Gastrocnemius medialis (tissue), 4 donors: ENCODE measurements at regions not wholly inside any gene's neighbourhood (a gene's known extent, or its start where the extent isn't known, plus 50 kb on each side); places are given as distances from the start of the nearest gene placed in this dataset.

Experiments
- ATAC-seq, 2 donors: fragments of 150-250 bp; one replicate each; pipeline ENCODE4 v1.9.1; 2016
- DNase-seq, 2 donors: peaks; one replicate each; pipeline ENCODE4 v3.0.0-alpha.2; 2019
- H3K27ac ChIP-seq, 4 donors: fragments of 200-600 bp; sonication (generic); 1 replicate in 1 of 4; 2 replicates in 3 of 4; pipeline ENCODE4 v1.5.1; 2016 to 2018; ENCODE audit warnings: mild to moderate bottlenecking in 2 of 4, moderate library complexity in 1 of 4
- H3K27me3 ChIP-seq, 3 donors: fragments of 200-600 bp; sonication (generic) in 2 of 3; 1 replicate in 1 of 3; 2 replicates in 2 of 3; pipeline versions ENCODE4 v1.5.1 to v1.6.0; 2016 to 2019; ENCODE audit warnings: mild to moderate bottlenecking in 1 of 3, moderate library complexity in 1 of 3
- H3K36me3 ChIP-seq, 2 donors: fragments of 200-600 bp; sonication (generic) in 1 of 2; one replicate each; pipeline ENCODE4 v1.5.1; 2017 to 2018
- H3K4me1 ChIP-seq, 2 donors: fragments of 200-600 bp; sonication (generic) in 1 of 2; one replicate each; pipeline ENCODE4 v1.5.1; 2016 to 2017; ENCODE audit warnings: mild to moderate bottlenecking in 2 of 2
- H3K4me3 ChIP-seq, 4 donors: fragments of 200-600 bp; sonication (generic) in 3 of 4; 1 replicate in 1 of 4; 2 replicates in 3 of 4; pipeline ENCODE4 v1.5.1; 2016 to 2019; ENCODE audit warnings: mild to moderate bottlenecking in 2 of 4
- H3K9me3 ChIP-seq, 3 donors: fragments of 200-600 bp; sonication (generic) in 2 of 3; 1 replicate in 1 of 3; 2 replicates in 2 of 3; pipeline ENCODE4 v1.5.1; 2016 to 2019
- POLR2A ChIP-seq, 2 donors: fragments of 450-650 bp; IDR thresholded peaks; one replicate each; pipeline ENCODE4 v1.6.1; 2017; ENCODE audit warnings: antibody characterized with exemption in 2 of 2, mild to moderate bottlenecking in 2 of 2, moderate library complexity in 2 of 2
- in situ Hi-C, 4 donors: fragments of 200-750 bp; cut with MboI; loops; one replicate each; pipeline versions ENCODE4 v1.15.0 to v1.8.0; 2017; ENCODE audit warnings: low sequenced_read_pairs in 4 of 4
- intact Hi-C: fragments of 100-400 bp; cut with DNase I; formaldehyde crosslinking; loops from one replicate; pipeline ENCODE4 v1.15.1; 2023; ENCODE audit warnings: low total_unique reads
- TF ChIP-seq, protein P1 (sequence below), 5 experiments: fragments of 450-650 bp in 3 of 5; fragments of 200-600 bp in 2 of 5; sonication (generic) in 2 of 5; IDR thresholded peaks in 4 of 5; conservative IDR thresholded peaks in 1 of 5; 1 replicate in 4 of 5; 2 replicates in 1 of 5; pipeline ENCODE4 v1.5.1; 2016 to 2019; ENCODE audit warnings: antibody characterized with exemption in 5 of 5, mild to moderate bottlenecking in 3 of 5, moderate library complexity in 3 of 5

DNA sequence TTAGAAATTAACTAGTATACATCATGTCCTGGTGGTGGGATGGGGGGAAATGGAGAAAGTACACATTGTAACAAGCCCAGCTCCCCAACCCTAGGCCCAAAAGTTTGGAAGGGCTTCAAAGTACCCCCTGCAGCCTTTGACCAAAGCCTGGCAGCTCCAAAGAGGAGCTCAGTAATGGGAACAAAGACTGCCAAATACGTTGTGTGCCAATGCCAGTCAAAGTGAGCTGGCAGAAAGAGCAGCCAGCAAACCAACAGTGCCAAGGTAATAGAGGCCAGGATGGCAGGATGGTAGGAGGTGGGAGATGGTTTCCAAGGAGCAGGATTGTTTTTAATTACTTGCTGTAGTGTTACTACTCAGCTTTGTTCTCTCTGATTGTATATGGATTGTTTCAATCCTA, 248.3 kb downstream of the COX7C start:
- Histone ChIP-seq H3K4me3 (no peak overlapping the region), H3K36me3 (no peaks in the 10 kb centered on the region), H3K27ac (no peak overlapping the region), H3K9me3 (no peaks in the 10 kb centered on the region), H3K27me3 (no peaks in the 10 kb centered on the region), H3K4me1 (peaks cover 16 to 21% of the 10 kb centered on the region in 2 donors)
- in situ Hi-C loops = no loop called here
- intact Hi-C loops = no loop called here
- DNase-seq (no peak), ATAC-seq (no peak)
- TF ChIP-seq, protein P1, sequence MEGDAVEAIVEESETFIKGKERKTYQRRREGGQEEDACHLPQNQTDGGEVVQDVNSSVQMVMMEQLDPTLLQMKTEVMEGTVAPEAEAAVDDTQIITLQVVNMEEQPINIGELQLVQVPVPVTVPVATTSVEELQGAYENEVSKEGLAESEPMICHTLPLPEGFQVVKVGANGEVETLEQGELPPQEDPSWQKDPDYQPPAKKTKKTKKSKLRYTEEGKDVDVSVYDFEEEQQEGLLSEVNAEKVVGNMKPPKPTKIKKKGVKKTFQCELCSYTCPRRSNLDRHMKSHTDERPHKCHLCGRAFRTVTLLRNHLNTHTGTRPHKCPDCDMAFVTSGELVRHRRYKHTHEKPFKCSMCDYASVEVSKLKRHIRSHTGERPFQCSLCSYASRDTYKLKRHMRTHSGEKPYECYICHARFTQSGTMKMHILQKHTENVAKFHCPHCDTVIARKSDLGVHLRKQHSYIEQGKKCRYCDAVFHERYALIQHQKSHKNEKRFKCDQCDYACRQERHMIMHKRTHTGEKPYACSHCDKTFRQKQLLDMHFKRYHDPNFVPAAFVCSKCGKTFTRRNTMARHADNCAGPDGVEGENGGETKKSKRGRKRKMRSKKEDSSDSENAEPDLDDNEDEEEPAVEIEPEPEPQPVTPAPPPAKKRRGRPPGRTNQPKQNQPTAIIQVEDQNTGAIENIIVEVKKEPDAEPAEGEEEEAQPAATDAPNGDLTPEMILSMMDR (IDR thresholded peaks at IDR 0.05 in 4 of 5, conservative IDR thresholded peaks at IDR 0.05 in 1 of 5) = no peak
- TF ChIP-seq POLR2A (IDR thresholded peaks at IDR 0.05) = no peak

DNA sequence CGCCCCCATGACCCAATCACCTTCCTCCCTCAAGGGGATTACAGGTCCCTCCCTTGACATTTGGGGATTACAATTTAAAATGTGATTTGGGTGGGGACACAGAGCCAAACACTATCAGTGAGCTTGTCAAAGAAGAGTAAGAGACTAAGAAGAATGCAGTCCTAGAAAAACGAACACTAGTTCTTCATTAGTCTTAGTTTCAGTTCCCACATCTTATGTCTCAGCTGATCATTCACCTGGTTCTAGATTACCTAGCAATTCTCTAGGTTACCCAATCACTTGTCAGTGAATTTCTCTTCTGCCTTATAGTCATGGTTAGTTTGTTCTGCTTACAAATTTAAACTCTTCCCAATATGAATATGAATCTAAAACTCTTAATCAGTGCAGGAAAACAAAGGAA, 251.5 kb downstream of the COX7C start:
- intact Hi-C loops (no loop called here), in situ Hi-C loops (no loop called here)
- Histone ChIP-seq H3K4me3 (no peak overlapping the region), H3K4me1 (peaks cover 7 to 9% of the 10 kb centered on the region in 2 donors), H3K27me3 (no peaks in the 10 kb centered on the region), H3K9me3 (no peaks in the 10 kb centered on the region), H3K27ac (no peak overlapping the region), H3K36me3 (no peaks in the 10 kb centered on the region)
- DNase-seq (no peak), ATAC-seq (no peak)
- TF ChIP-seq POLR2A (IDR thresholded peaks at IDR 0.05) = no peak
- TF ChIP-seq, protein P1 (IDR thresholded peaks at IDR 0.05 in 4 of 5, conservative IDR thresholded peaks at IDR 0.05 in 1 of 5) = no peak

DNA sequence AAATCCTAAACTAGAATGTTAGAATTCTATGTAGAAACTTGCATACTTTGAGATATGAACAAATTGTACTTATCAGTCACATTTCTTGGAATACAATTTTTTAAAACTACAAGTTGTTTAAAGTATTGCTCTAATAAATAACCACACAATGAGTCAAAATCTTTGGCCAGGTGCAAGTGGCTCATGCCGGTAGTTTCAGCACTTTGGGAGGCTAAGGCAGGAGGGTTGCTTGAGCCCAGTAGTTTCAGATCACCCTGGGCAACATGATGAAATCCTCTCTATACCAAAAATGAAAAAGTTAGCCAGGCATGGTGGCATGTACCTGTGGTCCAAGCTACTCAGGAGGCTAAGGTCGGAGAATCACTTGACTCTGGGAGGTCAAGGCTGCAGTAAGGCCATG, 257.8 kb downstream of the COX7C start:
- Histone ChIP-seq H3K36me3 (no peaks in the 10 kb centered on the region), H3K27ac (no peak overlapping the region), H3K4me1 (no peaks in the 10 kb centered on the region), H3K4me3 (no peak overlapping the region), H3K27me3 (no peaks in the 10 kb centered on the region), H3K9me3 (no peaks in the 10 kb centered on the region)
- intact Hi-C loops = no loop called here
- ATAC-seq (no peak), DNase-seq (no peak)
- in situ Hi-C loops = no loop called here
- no peak for TF ChIP-seq POLR2A (IDR thresholded peaks at IDR 0.05)
- TF ChIP-seq, protein P1 (IDR thresholded peaks at IDR 0.05 in 4 of 5, conservative IDR thresholded peaks at IDR 0.05 in 1 of 5) = no peak

DNA sequence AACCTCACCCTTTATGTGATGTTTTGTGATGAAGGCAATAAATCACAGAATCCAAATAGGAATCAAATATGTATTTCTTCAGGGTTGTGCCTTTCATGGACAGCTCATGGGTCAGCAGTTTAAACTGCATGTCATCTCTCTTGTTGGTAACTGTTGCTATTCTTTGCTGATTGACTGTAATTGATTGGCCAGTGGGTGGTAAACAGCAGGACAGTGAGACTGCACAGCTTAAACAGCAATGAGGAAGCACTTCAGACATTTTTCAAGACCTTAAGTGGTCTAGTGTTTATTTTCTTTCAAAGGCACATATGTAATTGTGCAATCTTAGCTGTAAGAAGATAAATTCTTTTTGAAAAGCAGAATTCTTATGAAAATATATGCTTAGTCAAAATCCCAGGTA, 260.5 kb downstream of the COX7C start:
- no peak for ATAC-seq
- in situ Hi-C loops (no loop called here), intact Hi-C loops (no loop called here)

DNA sequence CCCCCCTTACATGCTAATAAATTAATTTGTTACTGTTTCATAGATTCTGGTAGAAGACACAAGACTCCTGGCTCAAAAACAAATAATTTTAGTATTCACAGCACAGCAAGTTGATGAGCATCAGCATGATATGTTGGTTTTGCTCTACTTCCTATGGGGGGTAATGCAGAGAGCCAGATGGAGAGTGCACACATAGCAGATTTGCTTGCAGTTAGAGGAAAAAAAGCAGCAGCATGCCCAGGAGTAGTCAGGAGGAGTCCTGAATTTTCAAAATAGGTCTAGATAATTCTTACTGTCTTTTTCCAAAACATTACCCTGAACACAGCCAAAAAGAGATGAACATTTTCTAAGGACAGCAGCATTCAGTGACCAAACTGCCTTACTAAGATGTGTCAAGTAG, 261.3 kb downstream of the COX7C start:
- intact Hi-C loops = no loop called here

More for the DNA sequence above, 260.5 kb downstream of the COX7C start:
- Histone ChIP-seq H3K4me3 (no peak overlapping the region), H3K27ac (no peak overlapping the region), H3K4me1 (no peaks in the 10 kb centered on the region), H3K36me3 (no peaks in the 10 kb centered on the region), H3K27me3 (no peaks in the 10 kb centered on the region), H3K9me3 (no peaks in the 10 kb centered on the region)
- no peak for DNase-seq
- TF ChIP-seq POLR2A (IDR thresholded peaks at IDR 0.05) = no peak
- TF ChIP-seq, protein P1 (IDR thresholded peaks at IDR 0.05 in 4 of 5, conservative IDR thresholded peaks at IDR 0.05 in 1 of 5) = no peak

More for the DNA sequence above, 261.3 kb downstream of the COX7C start:
- Histone ChIP-seq H3K27ac (no peak overlapping the region), H3K9me3 (no peaks in the 10 kb centered on the region), H3K36me3 (no peaks in the 10 kb centered on the region), H3K27me3 (no peaks in the 10 kb centered on the region), H3K4me1 (no peaks in the 10 kb centered on the region), H3K4me3 (no peak overlapping the region)
- in situ Hi-C loops = no loop called here
- TF ChIP-seq, protein P1 (IDR thresholded peaks at IDR 0.05 in 4 of 5, conservative IDR thresholded peaks at IDR 0.05 in 1 of 5) = no peak
- no peak for TF ChIP-seq POLR2A (IDR thresholded peaks at IDR 0.05)
- DNase-seq (no peak), ATAC-seq (no peak)
